ENCODE measurements at regions not wholly inside any gene's neighbourhood (a gene's known extent, or its start where the extent isn't known, plus 50 kb on each side); places are given as distances from the start of the nearest gene placed in this dataset.

DNA sequence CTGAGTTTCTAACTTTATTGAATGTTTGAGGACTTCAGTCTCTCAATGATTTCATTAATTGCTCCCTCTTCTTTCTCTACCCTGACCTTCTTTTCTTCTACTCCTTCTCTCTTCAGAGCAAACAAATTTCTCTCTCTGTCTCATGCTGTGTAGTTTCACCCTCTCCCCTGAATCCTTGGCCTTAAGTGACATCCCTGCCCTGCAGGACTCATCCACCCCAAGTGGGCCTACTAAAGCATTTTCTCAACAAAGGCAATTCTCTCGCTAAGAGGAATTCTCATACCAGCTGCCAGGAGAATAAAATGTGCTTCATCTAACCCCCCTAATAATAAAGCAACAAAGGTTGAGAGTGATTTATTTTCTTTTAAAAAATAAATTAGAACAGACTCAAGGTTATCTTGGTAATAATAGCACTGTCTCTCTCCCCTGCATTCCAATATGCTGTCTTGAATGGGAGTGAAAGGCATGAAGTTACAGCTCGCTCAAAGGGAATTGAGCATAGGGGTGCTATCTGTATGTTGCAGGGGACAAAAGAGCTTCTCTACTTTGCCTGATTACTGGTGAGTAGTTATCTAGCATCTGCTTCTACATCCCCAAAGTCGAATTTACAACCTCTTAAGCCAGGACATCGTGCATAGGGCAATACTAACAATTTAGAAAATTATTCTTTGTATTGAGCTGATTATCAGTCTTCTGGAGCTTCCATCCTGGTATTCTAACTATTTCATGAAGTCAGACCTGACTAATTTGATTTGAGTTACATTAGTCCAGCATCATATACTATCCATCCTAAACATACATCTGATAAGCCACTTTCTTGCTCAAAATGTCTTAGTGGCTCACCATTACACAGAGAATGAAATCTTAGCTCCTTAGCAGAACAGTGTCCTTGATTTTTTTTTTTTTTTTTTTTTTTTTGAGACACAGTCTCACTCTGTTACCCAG, 76.9 kb upstream of the DNAJC19 start:
- H3K27me3 ChIP-seq (replicated peaks; ENCODE audit: control insufficient read depth, insufficient read depth, low read length): no peaks in the 10 kb centered on the region
- no peak overlapping the region for H3K4me3 ChIP-seq (replicated peaks; ENCODE audit: low read depth, low read length)
- TF ChIP-seq, protein P1, sequence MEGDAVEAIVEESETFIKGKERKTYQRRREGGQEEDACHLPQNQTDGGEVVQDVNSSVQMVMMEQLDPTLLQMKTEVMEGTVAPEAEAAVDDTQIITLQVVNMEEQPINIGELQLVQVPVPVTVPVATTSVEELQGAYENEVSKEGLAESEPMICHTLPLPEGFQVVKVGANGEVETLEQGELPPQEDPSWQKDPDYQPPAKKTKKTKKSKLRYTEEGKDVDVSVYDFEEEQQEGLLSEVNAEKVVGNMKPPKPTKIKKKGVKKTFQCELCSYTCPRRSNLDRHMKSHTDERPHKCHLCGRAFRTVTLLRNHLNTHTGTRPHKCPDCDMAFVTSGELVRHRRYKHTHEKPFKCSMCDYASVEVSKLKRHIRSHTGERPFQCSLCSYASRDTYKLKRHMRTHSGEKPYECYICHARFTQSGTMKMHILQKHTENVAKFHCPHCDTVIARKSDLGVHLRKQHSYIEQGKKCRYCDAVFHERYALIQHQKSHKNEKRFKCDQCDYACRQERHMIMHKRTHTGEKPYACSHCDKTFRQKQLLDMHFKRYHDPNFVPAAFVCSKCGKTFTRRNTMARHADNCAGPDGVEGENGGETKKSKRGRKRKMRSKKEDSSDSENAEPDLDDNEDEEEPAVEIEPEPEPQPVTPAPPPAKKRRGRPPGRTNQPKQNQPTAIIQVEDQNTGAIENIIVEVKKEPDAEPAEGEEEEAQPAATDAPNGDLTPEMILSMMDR (IDR thresholded peaks at IDR 0.05; ENCODE audit: insufficient read depth, low read length, poor library complexity, severe bottlenecking): no peak
- no peak for DNase-seq (ENCODE audit: extremely low read depth, insufficient read length)
- H3K36me3 ChIP-seq (ENCODE audit: control insufficient read depth, insufficient read depth, low read length): no peaks in the 10 kb centered on the region

DNA sequence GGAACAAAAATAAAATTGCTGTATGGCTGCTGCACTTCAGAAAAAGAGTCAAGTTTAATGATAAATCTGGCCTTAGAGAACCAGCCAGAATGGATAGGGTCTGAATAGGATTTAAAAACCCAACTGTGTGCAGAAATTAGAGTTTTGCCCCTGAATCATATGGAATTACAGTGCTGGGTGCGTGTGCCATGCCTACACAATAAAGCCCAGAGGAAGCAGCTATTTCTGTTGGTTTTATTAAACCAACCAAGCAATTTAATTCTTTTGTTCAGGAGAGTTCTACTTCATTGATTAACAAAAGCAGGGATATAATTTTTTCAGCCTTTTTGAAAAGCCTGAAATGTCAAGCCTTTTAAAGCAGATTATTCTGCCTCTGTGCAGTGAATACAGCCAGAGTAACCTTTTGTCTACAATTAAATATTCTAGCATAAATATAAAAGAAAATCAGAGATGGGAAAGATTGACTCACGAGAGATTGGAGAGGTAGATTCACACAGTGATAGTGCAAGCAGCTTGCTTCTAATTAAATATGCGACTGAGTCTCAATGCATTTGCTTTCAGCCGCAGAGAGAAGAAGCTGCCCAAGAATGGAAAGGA, 66.7 kb upstream of the DNAJC19 start:
- H3K27me3 ChIP-seq (replicated peaks; ENCODE audit: control insufficient read depth, insufficient read depth, low read length): no peaks in the 10 kb centered on the region; the same call in 1 of the 2 replicates
- no peaks in the 10 kb centered on the region for H3K36me3 ChIP-seq (ENCODE audit: control insufficient read depth, insufficient read depth, low read length)
- TF ChIP-seq, protein P1 (IDR thresholded peaks at IDR 0.05; ENCODE audit: insufficient read depth, low read length, poor library complexity, severe bottlenecking): no peak
- no peak for DNase-seq (ENCODE audit: extremely low read depth, insufficient read length)
- H3K4me3 ChIP-seq (replicated peaks; ENCODE audit: low read depth, low read length): no peak overlapping the region

DNA sequence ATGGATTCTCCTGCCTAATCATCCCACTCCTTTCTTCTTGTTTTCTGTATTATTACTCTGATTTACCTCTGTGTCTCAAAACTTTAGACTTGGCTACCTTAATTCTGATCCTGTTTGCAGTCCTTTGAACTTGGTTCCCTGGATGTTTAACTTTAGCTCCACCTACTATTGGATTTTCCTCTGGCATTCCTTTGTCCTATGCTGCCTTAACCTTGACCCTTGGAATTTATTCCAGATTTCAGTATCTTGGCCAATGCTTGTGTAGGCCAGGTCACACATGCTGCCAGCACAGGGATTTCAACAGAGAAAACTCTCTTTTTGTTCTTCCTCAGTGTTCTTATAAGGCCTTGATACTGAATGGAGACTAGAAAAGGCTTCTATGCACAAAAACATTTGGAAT, 65.0 kb upstream of the DNAJC19 start:
- Histone ChIP-seq H3K27me3 (replicated peaks; ENCODE audit: control insufficient read depth, insufficient read depth, low read length) (no peaks in the 10 kb centered on the region; the same call in 1 of the 2 replicates), H3K4me3 (replicated peaks; ENCODE audit: low read depth, low read length) (no peak overlapping the region), H3K36me3 (ENCODE audit: control insufficient read depth, insufficient read depth, low read length) (no peaks in the 10 kb centered on the region)
- DNase-seq (ENCODE audit: extremely low read depth, insufficient read length): no peak
- TF ChIP-seq, protein P1 (IDR thresholded peaks at IDR 0.05; ENCODE audit: insufficient read depth, low read length, poor library complexity, severe bottlenecking): no peak

DNA sequence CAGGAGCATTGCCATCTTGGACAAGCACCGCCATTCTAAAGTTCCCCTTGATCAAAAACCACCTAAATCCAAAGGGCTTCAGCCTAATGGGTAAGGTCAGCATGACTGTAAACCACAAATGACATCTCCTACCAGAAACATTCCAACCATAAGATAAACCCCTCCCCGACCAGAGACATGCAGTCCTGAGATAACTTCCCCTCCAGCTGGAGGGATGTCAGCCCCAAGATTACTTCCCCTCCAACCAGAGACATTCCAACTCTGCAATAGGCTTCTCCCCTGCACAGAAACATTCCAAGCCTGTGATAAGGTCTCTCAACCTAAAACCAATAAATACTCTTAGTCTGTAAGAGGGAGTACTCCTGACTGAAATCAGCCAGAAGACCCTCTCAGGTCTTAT, 62.7 kb upstream of the DNAJC19 start:
- no peak overlapping the region for H3K4me3 ChIP-seq (replicated peaks; ENCODE audit: low read depth, low read length)
- TF ChIP-seq, protein P1 (IDR thresholded peaks at IDR 0.05; ENCODE audit: insufficient read depth, low read length, poor library complexity, severe bottlenecking): no peak

GRCh38 chr3:181050738-181051137, 61.2 kb upstream of the DNAJC19 start:
- TF ChIP-seq, protein P1 (IDR thresholded peaks at IDR 0.05; ENCODE audit: insufficient read depth, low read length, poor library complexity, severe bottlenecking): no peak

More for the DNA sequence above, 62.7 kb upstream of the DNAJC19 start:
- no peaks in the 10 kb centered on the region for H3K36me3 ChIP-seq (ENCODE audit: control insufficient read depth, insufficient read depth, low read length)
- no peak for DNase-seq (ENCODE audit: extremely low read depth, insufficient read length)
- H3K27me3 ChIP-seq (replicated peaks; ENCODE audit: control insufficient read depth, insufficient read depth, low read length): no peaks in the 10 kb centered on the region; the same call in 1 of the 2 replicates

More at GRCh38 chr3:181050738-181051137, 61.2 kb upstream of the DNAJC19 start:
- H3K4me3 ChIP-seq (replicated peaks; ENCODE audit: low read depth, low read length): no peak overlapping the region
- H3K27me3 ChIP-seq (replicated peaks; ENCODE audit: control insufficient read depth, insufficient read depth, low read length): no peaks in the 10 kb centered on the region; the same call in 1 of the 2 replicates
- no peak for DNase-seq (ENCODE audit: extremely low read depth, insufficient read length)
- H3K36me3 ChIP-seq (ENCODE audit: control insufficient read depth, insufficient read depth, low read length): no peaks in the 10 kb centered on the region
